ENCODE measurements at regions not wholly inside any gene's neighbourhood (a gene's known extent, or its start where the extent isn't known, plus 50 kb on each side); places are given as distances from the start of the nearest gene placed in this dataset.

GRCh38 chr7:46143421-46143820 lies 222.3 kb upstream of the IGFBP3 start:
- no peak overlapping the region for H3K4me3 ChIP-seq (ENCODE audit: low read depth, low read length)
- no peak for DNase-seq (ENCODE audit: low read depth)
- TF ChIP-seq CTCF (IDR thresholded peaks at IDR 0.05; ENCODE audit: control insufficient read depth, extremely low read depth, insufficient read depth) = no peak

GRCh38 chr7:46139079-46139478 lies 218.0 kb upstream of the IGFBP3 start:
- TF ChIP-seq CTCF (IDR thresholded peaks at IDR 0.05; ENCODE audit: control insufficient read depth, extremely low read depth, insufficient read depth) = no peak
- no peak overlapping the region for H3K4me3 ChIP-seq (ENCODE audit: low read depth, low read length)
- no peak for DNase-seq (ENCODE audit: low read depth)

- no peak for TF ChIP-seq CTCF (IDR thresholded peaks at IDR 0.05; ENCODE audit: control insufficient read depth, extremely low read depth, insufficient read depth)
- no peak overlapping the region for H3K4me3 ChIP-seq (ENCODE audit: low read depth, low read length)
- DNase-seq (ENCODE audit: low read depth) = no peak
Observed at GRCh38 chr7:46137725-46138124, 216.7 kb upstream of the IGFBP3 start.

- no peak for TF ChIP-seq CTCF (IDR thresholded peaks at IDR 0.05; ENCODE audit: control insufficient read depth, extremely low read depth, insufficient read depth)
- H3K4me3 ChIP-seq (ENCODE audit: low read depth, low read length) = no peak overlapping the region
- no peak for DNase-seq (ENCODE audit: low read depth)
Observed at GRCh38 chr7:46135557-46135956, 214.5 kb upstream of the IGFBP3 start.

GRCh38 chr7:46134795-46135194 lies 213.7 kb upstream of the IGFBP3 start:
- no peak for DNase-seq (ENCODE audit: low read depth)
- TF ChIP-seq CTCF (IDR thresholded peaks at IDR 0.05; ENCODE audit: control insufficient read depth, extremely low read depth, insufficient read depth) = no peak
- no peak overlapping the region for H3K4me3 ChIP-seq (ENCODE audit: low read depth, low read length)

- no peak for TF ChIP-seq CTCF (IDR thresholded peaks at IDR 0.05; ENCODE audit: control insufficient read depth, extremely low read depth, insufficient read depth)
- no peak for DNase-seq (ENCODE audit: low read depth)
- H3K4me3 ChIP-seq (ENCODE audit: low read depth, low read length) = no peak overlapping the region
Observed at GRCh38 chr7:46134385-46134784, 213.3 kb upstream of the IGFBP3 start.

- TF ChIP-seq CTCF (IDR thresholded peaks at IDR 0.05; ENCODE audit: control insufficient read depth, extremely low read depth, insufficient read depth) = no peak
- no peak for DNase-seq (ENCODE audit: low read depth)
- no peak overlapping the region for H3K4me3 ChIP-seq (ENCODE audit: low read depth, low read length)
Observed at GRCh38 chr7:46133751-46134150, 212.7 kb upstream of the IGFBP3 start.
